ENCODE measurements at regions not wholly inside any gene's neighbourhood (a gene's known extent, or its start where the extent isn't known, plus 50 kb on each side); places are given as distances from the start of the nearest gene placed in this dataset.

GRCh38 chr13:106433066-106433465 is 102.4 kb downstream of the EFNB2 start:
- DNase-seq: no peak

- DNase-seq: no peak
Measured at GRCh38 chr13:106432636-106433035, 102.8 kb downstream of the EFNB2 start.

GRCh38 chr13:106426909-106427308 is 108.6 kb downstream of the EFNB2 start:
- DNase-seq: no peak

- no peak for DNase-seq
Measured at GRCh38 chr13:106425661-106426060, 109.8 kb downstream of the EFNB2 start.

- no peak for DNase-seq
Measured at GRCh38 chr13:106424805-106425204, 110.7 kb downstream of the EFNB2 start.

- no peak for DNase-seq
Measured at GRCh38 chr13:106423530-106423929, 111.9 kb downstream of the EFNB2 start.

- DNase-seq: no peak
Measured at GRCh38 chr13:106418556-106418955, 116.9 kb downstream of the EFNB2 start.

- DNase-seq: no peak
Measured at GRCh38 chr13:106417467-106418110, 117.9 kb downstream of the EFNB2 start.

GRCh38 chr13:106416645-106417044 is 118.8 kb downstream of the EFNB2 start:
- no peak for DNase-seq

- DNase-seq: no peak
Measured at GRCh38 chr13:106415971-106416370, 119.5 kb downstream of the EFNB2 start.

- DNase-seq: no peak
Measured at GRCh38 chr13:106415442-106415841, 120.0 kb downstream of the EFNB2 start.

- no peak for DNase-seq
Measured at GRCh38 chr13:106407338-106407737, 128.1 kb downstream of the EFNB2 start.

- no peak for DNase-seq
Measured at GRCh38 chr13:106405731-106406130, 129.7 kb downstream of the EFNB2 start.

GRCh38 chr13:106403280-106403679 is 132.2 kb downstream of the EFNB2 start:
- DNase-seq: no peak

GRCh38 chr13:106402866-106403265 is 132.6 kb downstream of the EFNB2 start:
- DNase-seq: no peak

- no peak for DNase-seq
Measured at GRCh38 chr13:106401081-106401480, 134.4 kb downstream of the EFNB2 start.

GRCh38 chr13:106400289-106400688 is 135.2 kb downstream of the EFNB2 start:
- no peak for DNase-seq

- DNase-seq: no peak
Measured at GRCh38 chr13:106398289-106398688, 137.2 kb downstream of the EFNB2 start.

GRCh38 chr13:106393776-106394175 is 141.7 kb downstream of the EFNB2 start:
- DNase-seq: no peak

GRCh38 chr13:106391681-106392080 is 143.8 kb downstream of the EFNB2 start:
- no peak for DNase-seq

GRCh38 chr13:106391271-106391670 is 144.2 kb downstream of the EFNB2 start:
- DNase-seq: no peak

GRCh38 chr13:106390367-106390766 is 145.1 kb downstream of the EFNB2 start:
- no peak for DNase-seq

- DNase-seq: no peak
Measured at GRCh38 chr13:106385654-106386053, 149.8 kb downstream of the EFNB2 start.

- no peak for DNase-seq
Measured at GRCh38 chr13:106384516-106384915, 150.9 kb downstream of the EFNB2 start.

GRCh38 chr13:106383791-106384190 is 151.7 kb downstream of the EFNB2 start:
- no peak for DNase-seq
